ENCODE measurements at regions not wholly inside any gene's neighbourhood (a gene's known extent, or its start where the extent isn't known, plus 50 kb on each side); places are given as distances from the start of the nearest gene placed in this dataset.

GRCh38 chr2:217404236-217404760, 544.4 kb upstream of the TNP1 start:
- TF ChIP-seq CTCF (IDR thresholded peaks at IDR 0.05) (no peak), EZH2 (IDR thresholded peaks at IDR 0.05; ENCODE audit: borderline replicate concordance, insufficient read depth, low read depth, low read length, poor library complexity, severe bottlenecking) (no peak)
